Right ventricle myocardium inferior (tissue), 1 donor: ENCODE measurements at regions not wholly inside any gene's neighbourhood (a gene's known extent, or its start where the extent isn't known, plus 50 kb on each side); places are given as distances from the start of the nearest gene placed in this dataset.
A peak's percentile ranks its signal among the peaks of the same experiment; 100 is the strongest.

Experiments used
- ATAC-seq: fragments of 200-7000 bp; cut with Tn5 transposase; one replicate; pipeline ENCODE4 v1.9.1; 2020; ENCODE audit warnings: mild to moderate bottlenecking, moderate library complexity
- DNase-seq: peaks from one replicate; pipeline ENCODE4 v3.0.0; 2021; ENCODE audit errors: missing footprints
- intact Hi-C: fragments of 100-400 bp; cut with DNase I; formaldehyde crosslinking; loops from one replicate; pipeline ENCODE4 v1.11.0; 2022
- donor health status: DM: no; HTN: yes; CAD: no; lungs with severe emphysema.

DNA sequence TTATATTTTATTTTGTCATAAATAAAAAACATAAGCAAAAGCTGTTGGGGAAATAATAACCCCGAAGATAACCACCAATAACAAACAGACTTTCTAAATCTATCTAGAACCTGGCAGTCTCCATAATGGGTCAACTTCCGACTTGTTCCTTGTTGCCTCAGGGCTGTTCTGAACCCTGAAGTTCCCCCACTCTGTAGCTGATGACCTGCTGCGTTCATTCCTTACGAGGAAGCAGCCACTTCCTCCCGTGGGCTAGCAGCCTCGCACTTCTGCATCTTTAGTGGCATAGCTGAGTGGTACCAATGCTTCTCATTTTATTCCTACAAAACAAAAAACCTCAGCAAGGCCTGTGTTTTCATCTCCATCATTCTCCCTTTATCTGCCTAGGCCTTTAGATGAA is 103.0 kb downstream of the PLEKHG1 start:
- DNase-seq = no peak
- no peak for ATAC-seq
- intact Hi-C loops = no loop called here

DNA sequence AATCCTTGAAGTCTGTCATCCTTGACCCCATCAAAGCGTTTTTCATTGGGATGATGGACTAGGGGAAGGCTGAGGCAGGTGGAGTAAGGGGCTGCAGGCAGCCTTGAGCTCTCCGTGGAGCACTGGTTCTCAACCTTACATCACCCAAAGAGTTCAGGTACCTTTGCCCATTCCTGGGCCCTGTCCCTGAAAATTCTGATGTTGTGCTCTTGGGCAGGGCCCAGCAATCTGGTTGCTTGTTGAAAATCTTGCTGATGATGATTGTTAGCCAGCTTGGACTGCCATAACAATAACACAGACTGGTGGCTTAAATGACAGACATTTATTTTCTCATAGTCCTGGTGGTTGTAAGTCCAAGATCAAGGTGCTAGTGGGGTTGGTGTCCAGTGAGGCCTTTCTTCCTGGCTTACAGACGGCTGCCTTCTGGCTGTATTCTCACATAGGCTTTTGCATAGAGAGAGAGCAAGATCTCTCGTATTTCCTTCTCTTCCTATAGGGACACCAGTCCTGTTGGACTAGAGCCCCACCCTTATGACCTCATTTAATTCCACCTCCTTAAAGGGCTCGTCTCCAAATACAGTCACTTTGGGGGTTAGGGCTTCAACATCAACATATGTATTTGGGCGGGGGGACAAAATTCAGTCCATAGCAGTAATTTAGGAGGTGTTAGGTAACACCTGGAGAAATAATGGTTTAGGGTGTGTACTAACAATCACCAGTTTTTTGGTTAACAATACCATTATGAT is 104.9 kb downstream of the PLEKHG1 start:
- ATAC-seq = no peak
- no peak for DNase-seq
- intact Hi-C loops = loop anchor here (5.0 kb wide), 1 partner anchor 98 kb away; no protein-coding TSS in a partner anchor

DNA sequence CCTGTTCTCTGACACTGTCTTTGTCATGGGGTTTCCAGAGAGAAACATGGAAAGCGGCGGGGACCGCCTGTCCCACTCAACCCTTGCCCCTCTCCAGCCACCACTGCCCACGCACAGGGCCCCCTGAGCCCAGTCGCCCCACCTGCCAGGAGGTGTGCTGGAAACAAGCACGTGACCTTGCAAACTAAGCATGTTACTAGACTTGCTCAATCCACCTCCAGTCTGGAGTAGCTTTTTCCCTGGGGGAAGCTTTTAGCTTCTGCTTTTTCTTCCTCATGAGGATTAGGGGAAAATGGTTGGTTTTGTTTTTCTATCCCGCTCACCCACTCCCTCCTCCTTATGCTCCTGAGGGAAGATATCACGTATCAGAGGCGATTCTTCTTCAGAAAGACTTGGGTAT is 105.7 kb downstream of the PLEKHG1 start:
- no peak for DNase-seq
- intact Hi-C loops = loop anchor here (5.0 kb wide), 1 partner anchor 97 kb away; no protein-coding TSS in a partner anchor
- no peak for ATAC-seq

DNA sequence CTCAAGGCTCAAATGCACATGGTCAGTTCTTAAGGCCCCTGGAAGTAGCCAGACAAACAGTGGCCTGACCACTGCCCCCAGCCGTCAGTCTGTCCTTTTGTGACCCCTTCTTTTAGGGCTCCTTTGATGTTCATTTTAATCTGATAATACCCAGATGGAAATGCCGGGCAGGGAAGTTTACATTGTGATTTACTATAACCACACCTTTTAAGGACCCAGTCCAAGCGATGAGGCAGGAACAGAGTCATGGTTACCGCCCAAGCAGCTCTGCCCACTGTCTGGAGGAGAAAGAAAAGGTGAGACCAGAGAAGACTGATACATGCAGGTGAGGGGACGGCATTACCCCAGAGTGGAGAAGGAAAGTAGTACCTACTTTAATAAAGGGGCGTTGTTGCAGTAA is 110.6 kb downstream of the PLEKHG1 start:
- no peak for DNase-seq
- intact Hi-C loops = no loop called here
- no peak for ATAC-seq

DNA sequence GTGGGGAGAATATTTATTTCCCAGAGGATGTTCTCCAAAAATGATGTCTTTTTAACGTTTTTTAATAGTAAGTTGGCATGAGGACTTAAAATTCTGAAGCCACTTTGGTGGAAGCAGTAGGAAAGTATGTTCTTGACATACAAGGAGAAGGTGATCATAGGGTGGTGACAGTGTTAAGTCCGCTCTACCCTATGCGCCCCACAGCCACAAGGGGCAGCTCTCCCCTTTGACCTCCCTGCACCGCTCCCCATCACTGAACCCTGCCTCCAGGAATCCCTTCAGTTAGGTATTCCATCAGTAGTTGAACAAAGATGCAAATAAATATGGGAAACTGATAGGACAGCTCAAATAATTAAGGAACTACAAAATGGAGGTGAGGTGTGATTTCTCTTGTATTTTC is 111.4 kb downstream of the PLEKHG1 start:
- intact Hi-C loops = no loop called here
- DNase-seq (no peak), ATAC-seq (no peak)

DNA sequence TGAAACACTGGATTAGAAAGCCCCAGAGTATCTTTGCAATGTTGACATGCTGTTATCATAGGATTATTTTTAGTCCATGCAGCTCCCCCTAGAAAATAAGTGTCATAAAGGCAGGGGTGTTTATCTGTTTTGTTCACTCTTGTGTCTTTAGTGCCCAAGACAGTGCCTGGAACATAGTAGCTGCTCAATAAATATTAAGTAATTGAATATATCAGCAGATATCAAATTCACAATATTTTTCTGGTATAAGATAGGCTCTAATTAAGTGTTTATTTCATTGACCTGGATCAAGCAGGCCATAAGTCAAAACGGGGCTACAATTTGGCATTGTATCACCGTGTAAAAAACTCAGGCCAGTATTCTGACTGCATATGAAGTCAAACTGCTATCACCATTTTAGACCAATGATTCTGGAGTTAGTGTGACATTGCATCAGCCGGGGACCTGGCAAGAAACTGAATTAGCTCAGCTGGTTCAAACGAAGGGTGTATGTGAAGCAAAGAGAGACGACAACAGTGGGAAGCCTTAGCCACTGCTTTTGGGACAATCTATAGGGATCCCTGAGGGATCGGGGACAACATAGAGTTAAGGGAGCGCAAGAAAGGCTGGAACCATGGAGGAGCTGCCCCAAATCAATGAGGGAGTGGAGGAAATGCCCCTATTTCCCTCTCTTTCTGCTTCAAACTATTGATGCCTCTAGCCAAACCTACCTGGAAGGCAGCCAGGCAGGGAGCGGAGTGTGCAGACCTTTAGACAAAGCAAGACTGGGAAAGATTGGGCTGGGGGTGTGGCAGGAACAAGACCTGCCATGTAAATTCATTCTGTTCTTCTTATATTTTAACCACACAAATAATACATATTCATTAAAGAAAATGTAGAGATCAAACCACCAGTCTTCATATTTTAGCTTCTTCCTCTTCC is 112.2 kb downstream of the PLEKHG1 start:
- no peak for DNase-seq
- peak; percentile 61 for ATAC-seq
- intact Hi-C loops = no loop called here

DNA sequence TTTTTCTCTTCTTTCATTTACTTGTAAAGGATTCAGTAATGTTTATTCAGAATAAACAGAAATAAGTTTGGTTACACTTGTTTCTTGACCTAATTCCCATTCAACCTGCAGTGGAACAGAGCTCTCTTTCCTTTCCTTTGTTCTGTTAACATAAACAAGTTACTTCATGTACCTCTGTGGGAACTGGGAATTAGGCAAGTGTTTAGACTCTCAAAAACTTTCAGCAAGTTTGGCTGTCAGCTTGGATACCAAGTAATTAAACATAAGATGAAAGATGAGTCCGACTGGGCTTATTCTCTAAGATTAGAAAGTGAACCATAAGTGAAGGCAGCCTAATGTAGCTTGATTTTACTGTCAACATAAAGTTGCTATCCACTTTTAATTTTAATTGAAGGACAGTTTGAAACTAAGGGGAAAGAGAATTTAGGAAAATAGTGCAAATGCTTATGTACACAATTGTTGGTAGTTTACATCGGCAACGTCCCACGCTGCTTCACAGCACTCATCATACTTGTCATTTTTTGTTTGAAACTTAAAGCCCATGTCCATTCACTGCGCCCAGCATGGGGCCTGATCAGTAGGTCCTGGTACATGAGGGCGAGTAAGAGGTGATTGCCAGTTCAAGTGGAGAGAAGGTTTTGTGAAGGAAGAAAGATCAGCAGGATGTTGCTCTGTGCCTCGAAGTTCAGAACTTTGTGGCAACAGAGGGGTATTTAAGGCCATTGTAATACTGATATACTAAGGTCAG is 113.0 kb downstream of the PLEKHG1 start:
- DNase-seq = no peak
- no peak for ATAC-seq
- intact Hi-C loops = no loop called here

DNA sequence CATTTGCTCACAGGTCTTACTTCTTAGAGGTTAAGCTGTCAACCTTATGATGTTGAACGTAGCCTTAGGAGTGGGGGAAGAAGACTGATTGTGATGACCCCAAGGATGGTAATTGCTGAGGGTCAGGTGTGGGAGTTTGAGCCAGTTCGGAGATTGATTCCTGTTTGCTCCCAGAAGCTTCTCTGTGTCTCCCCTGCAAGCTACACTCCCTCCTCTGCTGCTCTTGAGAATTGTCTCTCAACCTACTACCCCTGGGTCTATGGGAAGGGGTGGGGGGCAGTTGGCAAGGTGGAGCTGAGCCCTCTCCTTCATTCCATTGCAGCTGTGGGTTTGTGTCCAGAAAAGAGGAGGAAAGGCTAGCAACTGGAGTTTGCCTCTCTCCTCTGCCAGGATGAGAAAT is 113.8 kb downstream of the PLEKHG1 start:
- intact Hi-C loops = no loop called here
- ATAC-seq (no peak), DNase-seq (no peak)

DNA sequence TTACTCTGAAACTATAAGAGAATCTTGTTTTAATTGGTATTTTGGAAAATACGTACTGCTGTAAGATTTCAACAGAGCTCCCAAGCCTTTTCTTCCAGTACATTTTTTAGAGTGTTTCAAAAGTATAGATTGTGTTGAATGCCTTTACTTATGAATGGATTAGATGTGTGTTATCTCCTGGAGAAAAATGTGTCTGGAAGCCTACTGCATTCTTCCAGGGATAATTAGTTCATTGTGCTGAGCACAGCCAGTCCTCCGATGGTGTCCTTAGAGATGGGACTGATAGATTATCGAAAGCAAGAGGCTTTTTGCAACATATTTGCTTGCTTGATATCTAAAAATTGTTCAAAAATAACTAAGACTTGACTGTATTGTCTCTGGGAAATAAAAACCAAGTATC is 114.2 kb downstream of the PLEKHG1 start:
- ATAC-seq (no peak), DNase-seq (no peak)
- intact Hi-C loops = no loop called here

DNA sequence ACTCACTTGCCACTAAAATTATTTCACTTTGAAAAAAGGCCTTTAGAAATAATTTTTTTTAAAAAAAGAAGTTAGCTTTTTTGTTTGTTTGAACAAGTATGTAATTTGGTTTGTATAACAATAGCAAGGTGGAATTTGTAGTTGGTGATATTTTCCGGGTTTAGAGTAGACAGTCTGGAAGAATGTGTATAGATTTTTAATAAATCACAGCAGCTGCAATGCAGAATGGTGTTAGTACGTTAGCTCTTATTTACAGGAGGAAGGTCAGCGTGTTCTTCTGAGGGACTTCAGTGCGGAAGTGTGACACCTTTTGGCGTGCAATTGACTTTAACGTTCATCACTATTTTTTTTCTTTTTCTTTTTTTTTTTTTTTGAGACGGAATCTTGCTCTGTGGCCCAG is 115.4 kb downstream of the PLEKHG1 start:
- DNase-seq (no peak), ATAC-seq (no peak)
- intact Hi-C loops = no loop called here

DNA sequence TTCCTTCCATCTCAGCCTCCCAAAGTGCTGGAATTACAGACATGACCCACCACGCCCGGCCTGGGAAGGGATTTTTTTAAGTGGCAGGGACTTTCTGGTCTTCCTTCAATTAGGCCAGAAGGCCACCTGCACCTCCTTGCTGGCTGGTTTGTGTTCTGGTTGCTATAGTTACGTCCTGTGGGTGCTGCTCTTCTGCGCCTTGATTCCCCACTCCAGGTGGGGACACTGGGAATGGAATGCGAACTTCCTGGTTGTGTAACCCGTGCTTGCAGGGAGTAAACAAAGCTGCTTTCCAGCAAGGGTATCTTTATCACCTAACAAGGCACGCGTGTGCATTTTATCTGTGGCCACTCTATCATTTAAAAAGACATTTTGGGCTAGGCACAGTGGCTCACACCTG is 117.7 kb downstream of the PLEKHG1 start:
- intact Hi-C loops = no loop called here
- DNase-seq (no peak), ATAC-seq (no peak)

DNA sequence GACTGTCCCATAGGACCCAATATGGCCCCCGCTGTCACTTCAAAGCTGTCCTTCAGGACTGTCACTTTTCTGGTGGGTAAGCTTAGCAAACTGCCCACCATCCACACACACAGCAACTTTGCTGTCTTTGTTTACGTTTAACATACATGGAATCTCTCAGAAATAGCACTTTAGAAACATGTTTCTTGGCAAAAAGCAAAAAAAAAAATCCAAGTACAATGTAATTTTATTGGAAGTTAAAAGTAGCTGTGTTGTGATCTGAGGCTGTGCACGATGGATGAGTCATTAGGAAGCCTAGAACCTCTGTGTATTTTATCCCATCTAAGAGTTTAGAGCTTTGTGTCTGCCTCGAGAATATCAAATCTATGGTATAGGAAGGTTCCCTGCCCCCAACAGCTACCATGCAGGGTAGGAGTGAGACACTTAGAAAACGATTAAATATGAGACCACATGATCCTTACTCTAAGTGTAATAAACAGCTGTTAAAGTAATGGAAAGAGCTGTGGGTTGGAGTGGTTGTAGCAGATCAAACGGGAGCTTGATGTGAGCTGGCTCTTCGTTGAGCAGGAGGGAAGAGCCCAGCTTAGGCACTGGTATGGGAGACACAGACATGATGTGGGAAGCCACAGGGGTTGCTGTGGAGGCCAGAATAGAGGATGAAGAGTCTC is 119.5 kb downstream of the PLEKHG1 start:
- DNase-seq (no peak), ATAC-seq (no peak)
- intact Hi-C loops = no loop called here

DNA sequence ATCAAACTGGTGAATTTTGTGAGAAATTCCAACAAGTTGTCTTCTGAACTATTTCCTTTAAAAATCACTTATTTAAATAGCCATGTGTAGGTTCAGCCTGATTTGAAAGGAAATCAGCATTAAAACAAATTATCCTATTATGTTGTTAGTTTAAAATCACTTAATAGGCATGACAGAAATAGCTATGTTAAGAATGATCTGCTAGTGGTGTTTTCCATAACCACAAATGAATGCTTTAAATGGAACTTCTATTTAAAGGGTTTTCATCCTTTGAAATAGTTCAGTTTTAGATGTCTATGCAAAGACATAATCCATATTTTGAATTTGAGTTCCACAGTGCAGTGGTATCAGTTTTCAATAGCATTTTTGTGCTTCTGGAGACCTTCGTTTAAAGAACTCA is 120.1 kb downstream of the PLEKHG1 start:
- intact Hi-C loops = no loop called here
- ATAC-seq (no peak), DNase-seq (no peak)

DNA sequence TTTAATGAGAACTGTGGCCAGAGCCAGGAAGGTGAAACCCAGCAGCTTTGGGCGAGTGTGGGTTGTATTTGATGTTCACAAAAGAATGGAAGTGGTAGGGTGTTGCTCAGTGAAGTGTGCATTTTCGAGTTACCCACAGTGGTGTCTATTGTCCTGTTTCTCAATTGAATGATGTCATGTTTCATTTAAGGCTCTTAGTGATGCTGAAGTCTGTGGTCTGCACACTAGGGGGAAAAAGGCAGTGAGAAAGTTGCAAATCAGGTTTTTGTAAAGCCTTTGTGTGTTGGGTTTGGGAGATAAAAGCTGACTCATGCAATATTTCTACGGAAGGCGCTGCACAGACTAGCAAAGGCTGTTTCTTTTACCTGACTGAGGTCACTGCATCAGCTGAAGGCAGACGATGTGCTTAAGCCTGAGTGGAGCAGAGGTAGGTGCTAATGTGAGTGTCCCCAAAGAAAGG is 121.1 kb downstream of the PLEKHG1 start:
- no peak for DNase-seq
- no peak for ATAC-seq
- intact Hi-C loops = no loop called here

DNA sequence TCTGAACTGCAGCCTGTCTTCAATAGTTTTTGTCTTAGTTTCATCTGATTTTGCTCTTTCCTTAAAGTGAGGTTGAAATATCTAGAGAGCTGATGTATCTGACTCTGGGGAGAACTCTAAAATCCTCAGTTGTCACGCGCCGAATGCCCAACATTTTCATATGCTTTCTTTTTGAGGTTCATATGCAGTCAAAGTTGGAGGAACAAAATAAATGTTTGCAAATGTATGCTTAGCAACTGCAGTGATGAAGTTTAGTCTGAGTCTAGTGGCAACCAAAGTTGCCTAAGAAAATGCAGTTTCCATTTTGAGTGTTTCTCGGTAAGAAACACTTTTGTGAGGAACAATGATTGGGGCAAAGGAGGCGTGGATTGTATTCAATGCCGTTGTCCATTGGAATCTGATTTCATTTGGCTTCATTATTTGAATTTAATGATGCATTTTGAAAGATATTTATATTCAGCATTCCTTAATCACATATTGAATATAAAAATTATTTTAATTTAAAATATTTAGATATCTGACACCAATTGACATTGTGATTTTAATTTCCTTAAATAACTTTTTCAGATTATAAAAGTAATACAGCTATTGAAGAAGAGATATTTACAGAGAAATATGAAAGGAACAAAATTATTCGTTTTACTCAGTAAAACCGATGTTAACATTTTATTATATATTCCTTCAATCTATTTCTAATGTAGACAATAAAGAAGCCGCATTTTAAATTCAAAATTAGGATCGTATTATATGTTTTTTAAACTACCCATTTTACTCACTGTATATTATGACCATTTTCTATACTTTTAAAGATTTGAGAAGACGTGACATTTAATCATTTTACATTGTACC is 122.0 kb downstream of the PLEKHG1 start:
- intact Hi-C loops = no loop called here
- ATAC-seq (no peak), DNase-seq (no peak)

DNA sequence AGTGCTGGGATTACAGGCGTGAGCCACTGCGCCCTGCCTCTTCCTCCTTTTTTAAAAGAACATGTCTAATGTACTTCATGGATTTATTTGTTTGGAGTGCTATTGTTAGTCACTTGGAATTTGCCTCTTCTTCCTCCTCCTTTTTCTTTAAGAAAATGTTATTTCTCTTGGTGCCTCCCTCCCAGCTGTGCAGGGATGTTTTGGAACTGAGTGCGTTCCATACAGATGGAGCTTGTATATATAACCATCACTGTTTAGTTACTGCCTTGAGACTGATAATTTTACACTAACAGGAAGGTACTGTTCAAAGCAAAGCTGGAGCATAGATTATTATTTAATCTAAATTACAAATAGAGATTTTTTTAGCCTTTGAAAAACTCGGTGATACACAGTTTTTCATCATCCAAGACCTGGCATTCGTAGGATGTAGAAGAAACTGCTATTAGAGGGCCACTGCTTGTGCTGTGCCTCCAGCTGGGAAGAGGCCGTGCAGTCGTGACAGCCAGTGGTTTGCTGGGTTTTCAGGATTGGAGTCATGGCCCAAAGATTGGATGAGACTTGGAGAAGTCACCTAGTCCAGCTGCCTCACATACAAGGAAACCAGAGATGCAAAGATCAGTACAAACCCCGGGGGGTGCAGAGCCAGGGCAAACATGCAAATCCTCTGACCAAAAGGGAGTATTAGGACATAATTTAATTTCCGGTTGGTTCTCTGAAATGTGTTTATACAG is 123.1 kb downstream of the PLEKHG1 start:
- no peak for ATAC-seq
- DNase-seq = no peak
- intact Hi-C loops = no loop called here

DNA sequence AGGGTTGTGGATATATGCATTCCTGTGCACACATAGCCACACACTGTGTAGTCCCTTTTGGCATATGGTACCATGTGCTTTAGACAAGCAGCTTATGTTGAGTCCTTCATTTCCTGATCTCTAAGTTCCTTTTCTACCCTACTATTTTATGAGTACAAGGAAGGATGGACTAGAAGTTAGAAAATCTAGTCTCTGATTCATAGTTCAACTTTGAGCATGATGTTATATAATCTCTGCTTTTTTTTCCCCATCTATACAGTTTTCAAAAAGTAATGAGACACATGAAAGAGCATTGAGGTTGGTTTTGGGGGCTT is 123.6 kb downstream of the PLEKHG1 start:
- no peak for ATAC-seq
- DNase-seq = no peak
- intact Hi-C loops = no loop called here

DNA sequence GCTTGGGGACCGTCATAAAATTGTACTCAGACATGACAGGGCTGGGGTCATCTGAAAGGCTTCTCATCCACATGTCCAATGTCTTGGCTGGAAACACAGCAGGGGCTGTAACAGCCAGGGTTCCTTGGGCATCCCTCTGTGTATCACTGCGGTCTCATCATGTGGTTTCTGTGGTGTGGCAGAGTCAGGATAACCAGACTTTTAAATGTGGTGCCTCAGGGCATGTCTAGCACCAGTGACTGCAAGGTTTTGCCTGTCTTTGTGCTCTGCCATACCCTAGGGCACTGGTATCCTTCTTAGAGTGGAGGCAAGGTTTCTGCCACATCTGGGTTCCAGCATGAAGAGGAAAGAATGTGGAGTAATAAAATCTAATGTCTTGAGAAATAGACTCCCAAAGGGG is 124.2 kb downstream of the PLEKHG1 start:
- intact Hi-C loops = no loop called here
- no peak for ATAC-seq

More for the DNA sequence above, 124.2 kb downstream of the PLEKHG1 start:
- no peak for DNase-seq
